Spleen (tissue), 7 donors: ENCODE measurements at regions not wholly inside any gene's neighbourhood (a gene's known extent, or its start where the extent isn't known, plus 50 kb on each side); places are given as distances from the start of the nearest gene placed in this dataset.

Experiments used
- POLR2A ChIP-seq, 3 donors: fragments of 450-650 bp; IDR thresholded peaks; one replicate each; pipeline ENCODE4 v1.5.1; 2017; ENCODE audit warnings: antibody characterized with exemption in 3 of 3, mild to moderate bottlenecking in 1 of 3
- TF ChIP-seq, protein P1 (sequence below), 11 experiments: fragments of 200-600 bp in 7 of 11; fragments of 450-650 bp in 4 of 11; sonication (generic) in 4 of 11; IDR thresholded peaks in 8 of 11; conservative IDR thresholded peaks in 3 of 11; 1 replicate in 7 of 11; 2 replicates in 4 of 11; pipeline versions ENCODE4 v1.4.0 to v1.8.0; 2016 to 2021; ENCODE audit warnings: antibody characterized with exemption in 11 of 11, inconsistent platforms in 4 of 11, mild to moderate bottlenecking in 1 of 11
- donor health status: DM: no; HTN: no; CAD: no; lungs with moderate emphysema.
- donor health status: DM: no; HTN: no; CAD: no.
- donor health status: DM: no; HTN: no; CAD: no.

DNA sequence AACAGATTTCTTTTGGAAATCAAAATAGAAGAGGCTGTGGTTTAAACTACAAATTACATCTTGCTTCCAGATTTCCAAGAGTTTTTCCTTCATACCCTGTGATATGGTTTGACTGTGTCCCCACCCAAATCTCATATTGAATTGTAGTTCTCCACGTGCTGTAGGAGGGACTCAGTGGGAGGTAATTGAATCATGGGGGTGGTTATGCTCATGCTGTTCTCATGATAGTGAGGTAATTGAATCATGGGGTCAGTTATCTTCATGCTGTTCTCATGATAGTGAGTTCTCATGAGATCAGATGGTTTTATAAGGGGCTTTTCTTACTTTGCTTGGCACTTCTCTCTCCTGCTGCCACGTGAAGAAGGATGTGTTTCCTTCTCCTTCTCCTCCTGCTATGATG, 687.0 kb upstream of the ZNF608 start:
- no peak for TF ChIP-seq POLR2A (IDR thresholded peaks at IDR 0.05)
- TF ChIP-seq, protein P1, sequence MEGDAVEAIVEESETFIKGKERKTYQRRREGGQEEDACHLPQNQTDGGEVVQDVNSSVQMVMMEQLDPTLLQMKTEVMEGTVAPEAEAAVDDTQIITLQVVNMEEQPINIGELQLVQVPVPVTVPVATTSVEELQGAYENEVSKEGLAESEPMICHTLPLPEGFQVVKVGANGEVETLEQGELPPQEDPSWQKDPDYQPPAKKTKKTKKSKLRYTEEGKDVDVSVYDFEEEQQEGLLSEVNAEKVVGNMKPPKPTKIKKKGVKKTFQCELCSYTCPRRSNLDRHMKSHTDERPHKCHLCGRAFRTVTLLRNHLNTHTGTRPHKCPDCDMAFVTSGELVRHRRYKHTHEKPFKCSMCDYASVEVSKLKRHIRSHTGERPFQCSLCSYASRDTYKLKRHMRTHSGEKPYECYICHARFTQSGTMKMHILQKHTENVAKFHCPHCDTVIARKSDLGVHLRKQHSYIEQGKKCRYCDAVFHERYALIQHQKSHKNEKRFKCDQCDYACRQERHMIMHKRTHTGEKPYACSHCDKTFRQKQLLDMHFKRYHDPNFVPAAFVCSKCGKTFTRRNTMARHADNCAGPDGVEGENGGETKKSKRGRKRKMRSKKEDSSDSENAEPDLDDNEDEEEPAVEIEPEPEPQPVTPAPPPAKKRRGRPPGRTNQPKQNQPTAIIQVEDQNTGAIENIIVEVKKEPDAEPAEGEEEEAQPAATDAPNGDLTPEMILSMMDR (IDR thresholded peaks at IDR 0.05 in 8 of 11, conservative IDR thresholded peaks at IDR 0.05 in 3 of 11), result no peak
